ENCODE measurements at regions not wholly inside any gene's neighbourhood (a gene's known extent, or its start where the extent isn't known, plus 50 kb on each side); places are given as distances from the start of the nearest gene placed in this dataset.

DNA sequence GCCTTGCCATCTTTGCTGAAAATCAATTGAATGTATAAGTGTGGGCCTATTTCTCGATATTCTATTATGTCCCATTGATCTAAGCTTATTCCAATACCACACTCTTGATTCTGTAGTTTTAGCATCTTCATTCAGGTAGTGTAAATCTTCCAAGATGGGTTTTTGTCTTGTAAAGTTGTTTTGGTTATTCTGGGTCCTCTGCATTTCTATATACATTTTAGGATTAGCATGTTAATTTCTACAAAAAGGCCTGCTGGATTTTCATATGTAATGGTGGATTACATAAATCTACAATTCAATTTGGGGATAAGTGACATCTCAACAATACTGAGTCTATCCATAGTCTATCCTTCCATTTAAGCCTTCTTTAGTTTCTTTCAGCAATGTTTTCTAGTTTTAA lies 86.0 kb upstream of the ANO4 start:
- Histone ChIP-seq H3K9me3 (replicated peaks; ENCODE audit: control insufficient read depth, insufficient read depth, low read depth, low read length) (no peaks in the 10 kb centered on the region), H3K4me3 (no peak overlapping the region), H3K4me2 (ENCODE audit: insufficient read depth, low read length) (no peak overlapping the region), H3K36me3 (ENCODE audit: control insufficient read depth, insufficient read depth, low read length) (no peaks in the 10 kb centered on the region), H3K4me1 (replicated peaks in 1 of 2; ENCODE audit: control insufficient read depth in 2 of 2, insufficient read depth in 2 of 2, low read length in 2 of 2) (no peaks in the 10 kb centered on the region), H3K9me1 (ENCODE audit: control insufficient read depth, insufficient read depth, low read length) (no peaks in the 10 kb centered on the region), H2AFZ (ENCODE audit: low read depth, low read length) (no peak overlapping the region), H3K9ac (ENCODE audit: insufficient read depth in 1 of 2, low read depth in 2 of 2, low read length in 2 of 2) (no peak overlapping the region), H3K27ac (ENCODE audit: extremely low read depth, low read depth, low read length) (no peak overlapping the region), H4K20me1 (replicated peaks; ENCODE audit: control insufficient read depth, insufficient read depth, low read length) (no peaks in the 10 kb centered on the region), H3K27me3 (ENCODE audit: control insufficient read depth in 2 of 2, insufficient read depth in 2 of 2, low read length in 2 of 2) (no peaks in the 10 kb centered on the region), H3K79me2 (ENCODE audit: control insufficient read depth, insufficient read depth, low read length) (no peaks in the 10 kb centered on the region)
- FAIRE-seq (no peak), ATAC-seq (no peak), DNase-seq (ENCODE audit: extremely low read depth in 1 of 4, low spot score in 3 of 4) (no peak)
- CTCF ChIA-PET (ENCODE audit: low intra/inter-chr PET ratio) = no interaction called here
- intact Hi-C loops (cut with micrococcal nuclease) (no loop called here), in situ Hi-C loops (cut with MboI) (no loop called here)
- WGBS (ENCODE audit: insufficient coverage, low coverage, missing lambda C conversion rate) = no CpG with 5 or more reads among the region's 1 CpG
- POLR2A ChIA-PET = no interaction called here
- no TSS peak for BruUV-seq (replicated peaks)
- TF ChIP-seq, protein P1, sequence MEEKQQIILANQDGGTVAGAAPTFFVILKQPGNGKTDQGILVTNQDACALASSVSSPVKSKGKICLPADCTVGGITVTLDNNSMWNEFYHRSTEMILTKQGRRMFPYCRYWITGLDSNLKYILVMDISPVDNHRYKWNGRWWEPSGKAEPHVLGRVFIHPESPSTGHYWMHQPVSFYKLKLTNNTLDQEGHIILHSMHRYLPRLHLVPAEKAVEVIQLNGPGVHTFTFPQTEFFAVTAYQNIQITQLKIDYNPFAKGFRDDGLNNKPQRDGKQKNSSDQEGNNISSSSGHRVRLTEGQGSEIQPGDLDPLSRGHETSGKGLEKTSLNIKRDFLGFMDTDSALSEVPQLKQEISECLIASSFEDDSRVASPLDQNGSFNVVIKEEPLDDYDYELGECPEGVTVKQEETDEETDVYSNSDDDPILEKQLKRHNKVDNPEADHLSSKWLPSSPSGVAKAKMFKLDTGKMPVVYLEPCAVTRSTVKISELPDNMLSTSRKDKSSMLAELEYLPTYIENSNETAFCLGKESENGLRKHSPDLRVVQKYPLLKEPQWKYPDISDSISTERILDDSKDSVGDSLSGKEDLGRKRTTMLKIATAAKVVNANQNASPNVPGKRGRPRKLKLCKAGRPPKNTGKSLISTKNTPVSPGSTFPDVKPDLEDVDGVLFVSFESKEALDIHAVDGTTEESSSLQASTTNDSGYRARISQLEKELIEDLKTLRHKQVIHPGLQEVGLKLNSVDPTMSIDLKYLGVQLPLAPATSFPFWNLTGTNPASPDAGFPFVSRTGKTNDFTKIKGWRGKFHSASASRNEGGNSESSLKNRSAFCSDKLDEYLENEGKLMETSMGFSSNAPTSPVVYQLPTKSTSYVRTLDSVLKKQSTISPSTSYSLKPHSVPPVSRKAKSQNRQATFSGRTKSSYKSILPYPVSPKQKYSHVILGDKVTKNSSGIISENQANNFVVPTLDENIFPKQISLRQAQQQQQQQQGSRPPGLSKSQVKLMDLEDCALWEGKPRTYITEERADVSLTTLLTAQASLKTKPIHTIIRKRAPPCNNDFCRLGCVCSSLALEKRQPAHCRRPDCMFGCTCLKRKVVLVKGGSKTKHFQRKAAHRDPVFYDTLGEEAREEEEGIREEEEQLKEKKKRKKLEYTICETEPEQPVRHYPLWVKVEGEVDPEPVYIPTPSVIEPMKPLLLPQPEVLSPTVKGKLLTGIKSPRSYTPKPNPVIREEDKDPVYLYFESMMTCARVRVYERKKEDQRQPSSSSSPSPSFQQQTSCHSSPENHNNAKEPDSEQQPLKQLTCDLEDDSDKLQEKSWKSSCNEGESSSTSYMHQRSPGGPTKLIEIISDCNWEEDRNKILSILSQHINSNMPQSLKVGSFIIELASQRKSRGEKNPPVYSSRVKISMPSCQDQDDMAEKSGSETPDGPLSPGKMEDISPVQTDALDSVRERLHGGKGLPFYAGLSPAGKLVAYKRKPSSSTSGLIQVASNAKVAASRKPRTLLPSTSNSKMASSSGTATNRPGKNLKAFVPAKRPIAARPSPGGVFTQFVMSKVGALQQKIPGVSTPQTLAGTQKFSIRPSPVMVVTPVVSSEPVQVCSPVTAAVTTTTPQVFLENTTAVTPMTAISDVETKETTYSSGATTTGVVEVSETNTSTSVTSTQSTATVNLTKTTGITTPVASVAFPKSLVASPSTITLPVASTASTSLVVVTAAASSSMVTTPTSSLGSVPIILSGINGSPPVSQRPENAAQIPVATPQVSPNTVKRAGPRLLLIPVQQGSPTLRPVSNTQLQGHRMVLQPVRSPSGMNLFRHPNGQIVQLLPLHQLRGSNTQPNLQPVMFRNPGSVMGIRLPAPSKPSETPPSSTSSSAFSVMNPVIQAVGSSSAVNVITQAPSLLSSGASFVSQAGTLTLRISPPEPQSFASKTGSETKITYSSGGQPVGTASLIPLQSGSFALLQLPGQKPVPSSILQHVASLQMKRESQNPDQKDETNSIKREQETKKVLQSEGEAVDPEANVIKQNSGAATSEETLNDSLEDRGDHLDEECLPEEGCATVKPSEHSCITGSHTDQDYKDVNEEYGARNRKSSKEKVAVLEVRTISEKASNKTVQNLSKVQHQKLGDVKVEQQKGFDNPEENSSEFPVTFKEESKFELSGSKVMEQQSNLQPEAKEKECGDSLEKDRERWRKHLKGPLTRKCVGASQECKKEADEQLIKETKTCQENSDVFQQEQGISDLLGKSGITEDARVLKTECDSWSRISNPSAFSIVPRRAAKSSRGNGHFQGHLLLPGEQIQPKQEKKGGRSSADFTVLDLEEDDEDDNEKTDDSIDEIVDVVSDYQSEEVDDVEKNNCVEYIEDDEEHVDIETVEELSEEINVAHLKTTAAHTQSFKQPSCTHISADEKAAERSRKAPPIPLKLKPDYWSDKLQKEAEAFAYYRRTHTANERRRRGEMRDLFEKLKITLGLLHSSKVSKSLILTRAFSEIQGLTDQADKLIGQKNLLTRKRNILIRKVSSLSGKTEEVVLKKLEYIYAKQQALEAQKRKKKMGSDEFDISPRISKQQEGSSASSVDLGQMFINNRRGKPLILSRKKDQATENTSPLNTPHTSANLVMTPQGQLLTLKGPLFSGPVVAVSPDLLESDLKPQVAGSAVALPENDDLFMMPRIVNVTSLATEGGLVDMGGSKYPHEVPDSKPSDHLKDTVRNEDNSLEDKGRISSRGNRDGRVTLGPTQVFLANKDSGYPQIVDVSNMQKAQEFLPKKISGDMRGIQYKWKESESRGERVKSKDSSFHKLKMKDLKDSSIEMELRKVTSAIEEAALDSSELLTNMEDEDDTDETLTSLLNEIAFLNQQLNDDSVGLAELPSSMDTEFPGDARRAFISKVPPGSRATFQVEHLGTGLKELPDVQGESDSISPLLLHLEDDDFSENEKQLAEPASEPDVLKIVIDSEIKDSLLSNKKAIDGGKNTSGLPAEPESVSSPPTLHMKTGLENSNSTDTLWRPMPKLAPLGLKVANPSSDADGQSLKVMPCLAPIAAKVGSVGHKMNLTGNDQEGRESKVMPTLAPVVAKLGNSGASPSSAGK (IDR thresholded peaks at IDR 0.05) = no peak
- TF ChIP-seq, protein P2, sequence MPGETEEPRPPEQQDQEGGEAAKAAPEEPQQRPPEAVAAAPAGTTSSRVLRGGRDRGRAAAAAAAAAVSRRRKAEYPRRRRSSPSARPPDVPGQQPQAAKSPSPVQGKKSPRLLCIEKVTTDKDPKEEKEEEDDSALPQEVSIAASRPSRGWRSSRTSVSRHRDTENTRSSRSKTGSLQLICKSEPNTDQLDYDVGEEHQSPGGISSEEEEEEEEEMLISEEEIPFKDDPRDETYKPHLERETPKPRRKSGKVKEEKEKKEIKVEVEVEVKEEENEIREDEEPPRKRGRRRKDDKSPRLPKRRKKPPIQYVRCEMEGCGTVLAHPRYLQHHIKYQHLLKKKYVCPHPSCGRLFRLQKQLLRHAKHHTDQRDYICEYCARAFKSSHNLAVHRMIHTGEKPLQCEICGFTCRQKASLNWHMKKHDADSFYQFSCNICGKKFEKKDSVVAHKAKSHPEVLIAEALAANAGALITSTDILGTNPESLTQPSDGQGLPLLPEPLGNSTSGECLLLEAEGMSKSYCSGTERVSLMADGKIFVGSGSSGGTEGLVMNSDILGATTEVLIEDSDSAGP (CRISPR knock-in tag; IDR thresholded peaks at IDR 0.05) = no peak
- TF ChIP-seq KAT8 (IDR thresholded peaks at IDR 0.05; ENCODE audit: low read depth) (no peak), ZNF253 (CRISPR knock-in tag; conservative IDR thresholded peaks at IDR 0.05) (no peak)
- TF ChIP-seq, protein P3, sequence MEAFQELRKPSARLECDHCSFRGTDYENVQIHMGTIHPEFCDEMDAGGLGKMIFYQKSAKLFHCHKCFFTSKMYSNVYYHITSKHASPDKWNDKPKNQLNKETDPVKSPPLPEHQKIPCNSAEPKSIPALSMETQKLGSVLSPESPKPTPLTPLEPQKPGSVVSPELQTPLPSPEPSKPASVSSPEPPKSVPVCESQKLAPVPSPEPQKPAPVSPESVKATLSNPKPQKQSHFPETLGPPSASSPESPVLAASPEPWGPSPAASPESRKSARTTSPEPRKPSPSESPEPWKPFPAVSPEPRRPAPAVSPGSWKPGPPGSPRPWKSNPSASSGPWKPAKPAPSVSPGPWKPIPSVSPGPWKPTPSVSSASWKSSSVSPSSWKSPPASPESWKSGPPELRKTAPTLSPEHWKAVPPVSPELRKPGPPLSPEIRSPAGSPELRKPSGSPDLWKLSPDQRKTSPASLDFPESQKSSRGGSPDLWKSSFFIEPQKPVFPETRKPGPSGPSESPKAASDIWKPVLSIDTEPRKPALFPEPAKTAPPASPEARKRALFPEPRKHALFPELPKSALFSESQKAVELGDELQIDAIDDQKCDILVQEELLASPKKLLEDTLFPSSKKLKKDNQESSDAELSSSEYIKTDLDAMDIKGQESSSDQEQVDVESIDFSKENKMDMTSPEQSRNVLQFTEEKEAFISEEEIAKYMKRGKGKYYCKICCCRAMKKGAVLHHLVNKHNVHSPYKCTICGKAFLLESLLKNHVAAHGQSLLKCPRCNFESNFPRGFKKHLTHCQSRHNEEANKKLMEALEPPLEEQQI (IDR thresholded peaks at IDR 0.05) = no peak

Data from K562 (cell line).